A549 (cell line): ENCODE measurements at regions not wholly inside any gene's neighbourhood (a gene's known extent, or its start where the extent isn't known, plus 50 kb on each side); places are given as distances from the start of the nearest gene placed in this dataset.

Source experiments
- ATAC-seq, 2 experiments: fragments of 200-7000 bp in 1 of 2; fragments of >200 bp in 1 of 2; cut with Nextera tagmentation in 1 of 2; cut with Tn5 transposase in 1 of 2; 3 replicates each; pipeline versions ENCODE4 v1.8.0 to v1.9.1; 2018 to 2020; ENCODE audit warnings: mild to moderate bottlenecking in 1 of 2, moderate library complexity in 1 of 2
- CTCF ChIA-PET: fragments of 300-600 bp; sonication (Branson Sonifier 250); formaldehyde crosslinking; extraction: SDS; loops from one replicate; lab custom pipeline; 2021; ENCODE audit warnings: antibody characterized with exemption, inconsistent platforms; lab: Yijun Ruan, JAX
- POLR2A ChIA-PET: fragments of 350-600 bp; formaldehyde crosslinking; extraction: SDS; loops from one replicate; lab custom pipeline; 2021; ENCODE audit warnings: antibody characterized with exemption, inconsistent platforms; lab: Yijun Ruan, JAX
- DNase-seq, 2 experiments: peaks; one replicate each; pipeline versions ENCODE4 v3.0.0 to v3.0.0-alpha.2; 2011 to 2016; ENCODE audit warnings: low read depth in 1 of 2, low spot score in 1 of 2
- FAIRE-seq: peaks from 2 replicates; lab custom pipeline; 2011; peaks lifted over from hg19 to GRCh38; lab: Jason Lieb, UNC
- H3K27ac ChIP-seq, 2 experiments: fragments of >200 bp; sonication (Bioruptor Twin); formaldehyde crosslinking; 3 replicates each; pipeline ENCODE4 v1.5.1; 2016 to 2017
- H3K4me1 ChIP-seq: fragments of >200 bp; sonication (Bioruptor Twin); formaldehyde crosslinking; 3 replicates; pipeline ENCODE4 v1.6.1; 2016
- H3K4me2 ChIP-seq: fragments of >200 bp; sonication (Bioruptor Twin); formaldehyde crosslinking; 3 replicates; pipeline ENCODE4 v1.6.1; 2016
- H3K4me3 ChIP-seq: fragments of >200 bp; sonication (Bioruptor Twin); formaldehyde crosslinking; 3 replicates; pipeline ENCODE4 v1.5.1; 2016
- H3K9me3 ChIP-seq: fragments of >200 bp; sonication (Bioruptor Twin); formaldehyde crosslinking; 3 replicates; pipeline ENCODE4 v1.6.1; 2016
- BHLHE40 ChIP-seq: IDR thresholded peaks from 2 replicates; pipeline ENCODE4 v1.6.1; 2012; ENCODE audit warnings: low read depth, low read length, inconsistent platforms
- CTCF ChIP-seq: fragments of >200 bp; sonication (Bioruptor Twin); formaldehyde crosslinking; IDR thresholded peaks from 3 replicates; pipeline ENCODE4 v1.5.1; 2016
- EHMT2 ChIP-seq: fragments of 200-600 bp; sonication (generic); IDR thresholded peaks from 2 replicates; pipeline ENCODE4 v1.6.1; 2016; ENCODE audit warnings: antibody characterized with exemption, low read depth, mild to moderate bottlenecking, moderate library complexity
- ESRRA ChIP-seq: fragments of 150-350 bp; IDR thresholded peaks from 2 replicates; pipeline ENCODE4 v1.6.1; 2014; ENCODE audit warnings: mild to moderate bottlenecking, low read length, borderline replicate concordance
- FOSL2 ChIP-seq, 2 experiments: fragments of 450-650 bp in 1 of 2; fragments of >200 bp in 1 of 2; sonication (Bioruptor Twin) in 1 of 2; formaldehyde crosslinking; IDR thresholded peaks; 2 replicates each; pipeline versions ENCODE4 v1.5.0 to v1.6.1; 2016 to 2020; ENCODE audit warnings: mild to moderate bottlenecking in 1 of 2, moderate library complexity in 1 of 2
- FOXS1 ChIP-seq: fragments of 250-450 bp; sonication (Bioruptor Pico); IDR thresholded peaks from 2 replicates; pipeline ENCODE4 v1.5.0; 2020; ENCODE audit warnings: mild to moderate bottlenecking, moderate library complexity
- GATA3 ChIP-seq: IDR thresholded peaks from 2 replicates; pipeline ENCODE4 v1.6.1; 2012; ENCODE audit warnings: borderline replicate concordance
- HEYL ChIP-seq: fragments of 250-450 bp; sonication (Bioruptor Pico); IDR thresholded peaks from 2 replicates; pipeline ENCODE4 v1.8.0; 2021; ENCODE audit warnings: mild to moderate bottlenecking, moderate library complexity
- HMGXB4 ChIP-seq: fragments of 250-450 bp; sonication (Bioruptor Pico); IDR thresholded peaks from 2 replicates; pipeline ENCODE4 v1.5.0; 2021; ENCODE audit warnings: mild to moderate bottlenecking, moderate library complexity, borderline replicate concordance
- HOXA7 ChIP-seq: fragments of 250-450 bp; sonication (Bioruptor Pico); IDR thresholded peaks from 2 replicates; pipeline ENCODE4 v1.5.0; 2020; ENCODE audit warnings: mild to moderate bottlenecking, moderate library complexity
- HOXB13 ChIP-seq: fragments of 250-450 bp; sonication (Bioruptor Pico); IDR thresholded peaks from 2 replicates; pipeline ENCODE4 v1.5.0; 2020; ENCODE audit warnings: low read depth, mild to moderate bottlenecking, moderate library complexity
- KDM1A ChIP-seq: fragments of 200-600 bp; sonication (generic); IDR thresholded peaks from 2 replicates; pipeline ENCODE4 v1.6.1; 2016; ENCODE audit warnings: low read depth, mild to moderate bottlenecking
- MAFK ChIP-seq: fragments of 450-650 bp; IDR thresholded peaks from 2 replicates; pipeline ENCODE4 v1.6.1; 2014; ENCODE audit not compliant: partially characterized antibody
- MAX ChIP-seq: IDR thresholded peaks from 2 replicates; pipeline ENCODE4 v1.6.1; 2012
- MAZ ChIP-seq: fragments of 150-350 bp; IDR thresholded peaks from 2 replicates; pipeline ENCODE4 v1.6.1; 2014; ENCODE audit warnings: antibody characterized with exemption, low read depth, low read length, borderline replicate concordance
- PHF8 ChIP-seq: fragments of 200-600 bp; sonication (generic); IDR thresholded peaks from 2 replicates; pipeline ENCODE4 v1.6.1; 2016; ENCODE audit warnings: low read depth, mild to moderate bottlenecking, antibody characterized with exemption, moderate library complexity, borderline replicate concordance
- RCOR1 ChIP-seq: fragments of 150-350 bp; IDR thresholded peaks from 2 replicates; pipeline ENCODE4 v1.6.1; 2014; ENCODE audit warnings: antibody characterized with exemption, low read length, low read depth
- REST ChIP-seq: fragments of 200-600 bp; sonication (generic); IDR thresholded peaks from 2 replicates; pipeline ENCODE4 v1.6.1; 2016; ENCODE audit warnings: antibody characterized with exemption, mild to moderate bottlenecking, moderate library complexity
- RNF2 ChIP-seq: fragments of 200-600 bp; sonication (generic); IDR thresholded peaks from 2 replicates; pipeline ENCODE4 v1.6.1; 2016; ENCODE audit warnings: low read depth, mild to moderate bottlenecking, antibody characterized with exemption, moderate library complexity, borderline replicate concordance
- SREBF2 ChIP-seq: fragments of 450-650 bp; IDR thresholded peaks from 2 replicates; pipeline ENCODE4 v1.6.1; 2014; ENCODE audit warnings: mild to moderate bottlenecking, moderate library complexity
- TP53 ChIP-seq: fragments of 250-450 bp; sonication (Bioruptor Pico); IDR thresholded peaks from 2 replicates; pipeline ENCODE4 v1.5.0; 2021; ENCODE audit warnings: mild to moderate bottlenecking, moderate library complexity
- ZC3H11A ChIP-seq: fragments of 450-650 bp; IDR thresholded peaks from 2 replicates; pipeline ENCODE4 v1.6.1; 2014; ENCODE audit warnings: antibody characterized with exemption, mild to moderate bottlenecking
- ZNF302 ChIP-seq: fragments of 250-450 bp; sonication (Bioruptor Pico); IDR thresholded peaks from 2 replicates; pipeline ENCODE4 v1.9.0; 2021; ENCODE audit warnings: inconsistent platforms, mild to moderate bottlenecking, moderate library complexity
- ZSCAN20 ChIP-seq: fragments of 250-450 bp; sonication (Bioruptor Pico); IDR thresholded peaks from 2 replicates; pipeline ENCODE4 v1.8.0; 2022; ENCODE audit warnings: mild to moderate bottlenecking, moderate library complexity
- WGBS: methylation state at CpG from one replicate; pipeline ENCODE4 v1.1.6; 2017; ENCODE audit errors: missing lambda C conversion rate; 5-methylcytosine and 5-hydroxymethylcytosine counted together

DNA sequence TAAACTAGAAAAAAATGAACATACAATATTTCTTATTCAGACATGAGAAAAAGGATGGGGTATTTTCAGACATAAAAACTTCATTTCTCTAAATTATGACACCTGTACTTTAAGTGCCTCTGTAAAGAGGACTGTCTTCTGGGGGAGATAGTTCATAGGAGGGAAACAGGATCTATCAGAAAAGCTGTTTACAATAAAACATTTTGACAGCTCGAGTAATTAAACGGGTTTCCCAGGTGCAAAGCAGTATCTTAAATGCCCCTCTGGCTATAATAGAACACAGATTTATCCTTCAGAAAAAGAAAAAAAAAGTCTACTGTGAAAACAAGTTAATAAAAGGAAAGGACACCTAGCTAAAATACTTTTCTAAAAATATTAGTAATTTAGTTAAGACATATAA is 311.4 kb upstream of the UBE2E3 start:
- ChIA-PET CTCF (no interaction called here), POLR2A (no interaction called here)
- DNase-seq, result no peak
- Histone ChIP-seq H3K4me3 (no peak overlapping the region), H3K9me3 (no peaks in the 10 kb centered on the region), H3K27ac (no peak overlapping the region), H3K4me1 (no peaks in the 10 kb centered on the region), H3K4me2 (no peak overlapping the region)
- TF ChIP-seq HOXB13 (CRISPR knock-in tag), result no peak
- no peak for TF ChIP-seq ZNF302 (CRISPR knock-in tag)
- TF ChIP-seq HEYL, result no peak
- TF ChIP-seq ESRRA, result no peak
- no peak for TF ChIP-seq MAZ
- no peak for TF ChIP-seq SREBF2
- no peak for TF ChIP-seq BHLHE40
- no peak for TF ChIP-seq ZSCAN20
- no peak for TF ChIP-seq TP53
- 11% methylated on average over 2 of the region's 2 CpGs for WGBS
- ATAC-seq, result no peak
- FAIRE-seq, result no peak

DNA sequence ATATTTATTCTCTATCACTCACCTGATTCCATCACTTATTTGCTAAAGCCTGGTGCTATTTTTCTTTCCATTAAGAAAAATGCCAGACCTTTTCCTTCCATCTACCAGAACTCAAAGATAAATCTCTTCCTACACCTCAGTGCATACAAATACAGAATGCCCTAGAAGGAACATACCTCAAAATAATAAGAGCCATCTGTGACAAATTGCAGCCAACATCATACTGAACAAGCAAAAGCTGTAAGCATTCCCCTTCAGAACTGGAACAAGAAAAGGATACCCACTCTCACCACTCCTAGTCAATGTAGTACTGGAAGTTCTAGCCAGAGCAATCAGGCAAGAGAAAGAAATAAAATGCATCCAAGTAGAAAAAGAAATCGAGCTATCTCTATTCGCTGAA is 315.9 kb upstream of the UBE2E3 start:
- DNase-seq (no peak), ATAC-seq (no peak), FAIRE-seq (no peak)
- no peak overlapping the region for H3K4me2 ChIP-seq
- ChIA-PET CTCF (no interaction called here), POLR2A (interaction anchor here (0.6 kb wide), 1 partner anchor 316 kb away, joined by 3 read pairs; no protein-coding TSS in a partner anchor)
- no peak overlapping the region for H3K27ac ChIP-seq
- H3K9me3 ChIP-seq, result no peaks in the 10 kb centered on the region
- H3K4me3 ChIP-seq, result no peak overlapping the region
- H3K4me1 ChIP-seq, result peaks cover 15% of the 10 kb centered on the region; the same call in 2 of the 3 replicates
- 94% methylated on average over 2 of the region's 2 CpGs for WGBS
- no peak for TF ChIP-seq MAFK
- TF ChIP-seq FOXS1 (CRISPR knock-in tag), result no peak
- no peak for TF ChIP-seq ZSCAN20
- TF ChIP-seq MAX, result no peak
- TF ChIP-seq REST, result no peak
- no peak for TF ChIP-seq GATA3
- TF ChIP-seq ZC3H11A, result no peak
- no peak for TF ChIP-seq MAZ
- TF ChIP-seq RCOR1, result no peak
- TF ChIP-seq CTCF, result no peak
- no peak for TF ChIP-seq EHMT2
- TF ChIP-seq HOXA7 (CRISPR knock-in tag), result no peak
- TF ChIP-seq PHF8, result no peak
- no peak for TF ChIP-seq KDM1A
- no peak for TF ChIP-seq HMGXB4 (CRISPR knock-in tag)
- no peak for TF ChIP-seq RNF2
- TF ChIP-seq FOSL2 (IDR thresholded peaks at IDR 0.05), result no peak
- no peak for TF ChIP-seq FOSL2 (CRISPR knock-in tag; IDR thresholded peaks at IDR 0.05)
